Keratinocyte (primary cell): ENCODE measurements at regions not wholly inside any gene's neighbourhood (a gene's known extent, or its start where the extent isn't known, plus 50 kb on each side); places are given as distances from the start of the nearest gene placed in this dataset.

Experiments
- DNase-seq: peaks from one replicate; pipeline ENCODE4 v3.0.0-alpha.2; 2011; ENCODE audit warnings: low read depth, missing footprints, low spot score
- FAIRE-seq: peaks from 2 replicates; lab custom pipeline; 2011; peaks lifted over from hg19 to GRCh38; lab: Jason Lieb, UNC
- H2AFZ ChIP-seq: 2 replicates; pipeline ENCODE4 v1.6.0; 2012; ENCODE audit warnings: low read length, control low read depth, inconsistent platforms; ENCODE audit not compliant: control insufficient read depth
- H3K27ac ChIP-seq: 2 replicates; pipeline ENCODE4 v1.5.1; 2011; ENCODE audit warnings: low read length; ENCODE audit not compliant: control insufficient read depth, insufficient read depth
- H3K27me3 ChIP-seq: 3 replicates; pipeline ENCODE4 v1.6.0; 2011; ENCODE audit warnings: low read length; ENCODE audit not compliant: control insufficient read depth, insufficient read depth; ENCODE audit errors: extremely low read depth
- H3K36me3 ChIP-seq, 2 experiments: 2 replicates in 1 of 2; 3 replicates in 1 of 2; pipeline ENCODE4 v1.5.1; 2011; ENCODE audit warnings: low read length in 2 of 2, mild to moderate bottlenecking in 1 of 2; ENCODE audit not compliant: control insufficient read depth in 2 of 2, insufficient read depth in 2 of 2; ENCODE audit errors: extremely low read depth in 1 of 2
- H3K4me1 ChIP-seq: 3 replicates; pipeline ENCODE4 v1.5.1; 2011; ENCODE audit warnings: low read length; ENCODE audit not compliant: control insufficient read depth, insufficient read depth; ENCODE audit errors: extremely low read depth
- H3K4me2 ChIP-seq: 3 replicates; pipeline ENCODE4 v1.6.0; 2011; ENCODE audit warnings: low read depth, low read length; ENCODE audit not compliant: control insufficient read depth, insufficient read depth; ENCODE audit errors: extremely low read depth
- H3K4me3 ChIP-seq, 3 experiments: fragments of 200-600 bp in 1 of 3; sonication (generic) in 1 of 3; 2 replicates in 2 of 3; 3 replicates in 1 of 3; pipeline ENCODE4 v1.5.1; 2011 to 2016; ENCODE audit warnings: low read length in 3 of 3, mild to moderate bottlenecking in 3 of 3, control low read depth in 2 of 3, inconsistent platforms in 1 of 3, low read depth in 1 of 3, mixed read lengths in 1 of 3, mixed run types in 1 of 3, moderate library complexity in 1 of 3; ENCODE audit not compliant: control insufficient read depth in 2 of 3, insufficient read depth in 2 of 3; ENCODE audit errors: extremely low read depth in 1 of 3
- H3K79me2 ChIP-seq: 2 replicates; pipeline ENCODE4 v1.6.0; 2012; ENCODE audit warnings: low read length; ENCODE audit not compliant: control insufficient read depth, insufficient read depth
- H3K9ac ChIP-seq: 3 replicates; pipeline ENCODE4 v1.6.0; 2011; ENCODE audit warnings: low read length; ENCODE audit not compliant: control insufficient read depth, insufficient read depth; ENCODE audit errors: extremely low read depth
- H3K9me1 ChIP-seq: 3 replicates; pipeline ENCODE4 v1.6.0; 2011; ENCODE audit warnings: low read length; ENCODE audit not compliant: control insufficient read depth, insufficient read depth; ENCODE audit errors: extremely low read depth
- H3K9me3 ChIP-seq: 2 replicates; pipeline ENCODE4 v1.5.1; 2012; ENCODE audit warnings: low read depth, low read length; ENCODE audit not compliant: control insufficient read depth
- H4K20me1 ChIP-seq: 3 replicates; pipeline ENCODE4 v1.6.0; 2011; ENCODE audit warnings: low read length; ENCODE audit not compliant: control insufficient read depth, insufficient read depth; ENCODE audit errors: extremely low read depth
- CTCF ChIP-seq, 3 experiments: IDR thresholded peaks in 1 of 3; conservative IDR thresholded peaks in 1 of 3; optimal IDR thresholded peaks in 1 of 3; 2 replicates in 2 of 3; 3 replicates in 1 of 3; pipeline versions ENCODE3 to v1.5.1; 2011; ENCODE audit warnings: low read length in 3 of 3, mild to moderate bottlenecking in 3 of 3, moderate library complexity in 2 of 3, control low read depth in 1 of 3, inconsistent platforms in 1 of 3; ENCODE audit not compliant: insufficient read depth in 2 of 3; ENCODE audit errors: extremely low read depth in 1 of 3
- EZH2 ChIP-seq: IDR thresholded peaks from one replicate; pipeline ENCODE4 v1.6.1; 2012; ENCODE audit warnings: inconsistent platforms, mild to moderate bottlenecking, low read length, moderate library complexity
- dilution Hi-C: fragments of 300-500 bp; cut with MboI; formaldehyde crosslinking; loops from one replicate; pipeline ENCODE4 v1.7.0; 2020; ENCODE audit warnings: low sequenced_read_pairs; ENCODE audit not compliant: extremely low pct_ligation_motif_present

- FAIRE-seq = no peak
- H3K4me3 ChIP-seq = no peak overlapping the region
- H3K9ac ChIP-seq = no peak overlapping the region
- no peaks in the 10 kb centered on the region for H3K9me3 ChIP-seq
- H3K4me1 ChIP-seq = no peaks in the 10 kb centered on the region
- H3K36me3 ChIP-seq = no peaks in the 10 kb centered on the region
- H4K20me1 ChIP-seq = no peaks in the 10 kb centered on the region
- dilution Hi-C loops = no loop called here
- no peaks in the 10 kb centered on the region for H3K9me1 ChIP-seq
- TF ChIP-seq CTCF (optimal IDR thresholded peaks at IDR 0.05 in 1 of 3, IDR thresholded peaks at IDR 0.05 in 1 of 3, conservative IDR thresholded peaks at IDR 0.05 in 1 of 3; ENCODE audit: extremely low read depth in 1 of 3, insufficient read depth in 2 of 3, low read length in 3 of 3) = no peak
- TF ChIP-seq EZH2 = no peak
- H3K79me2 ChIP-seq = no peaks in the 10 kb centered on the region
- no peak for DNase-seq
- H3K27ac ChIP-seq = no peak overlapping the region
- H3K4me2 ChIP-seq = no peak overlapping the region
- H3K27me3 ChIP-seq = no peaks in the 10 kb centered on the region
- no peak overlapping the region for H2AFZ ChIP-seq
Observed at GRCh38 chr13:91181892-91182291, 165.6 kb upstream of the MIR17HG start.

- Histone ChIP-seq H3K36me3 (no peaks in the 10 kb centered on the region), H3K9ac (no peak overlapping the region), H2AFZ (no peak overlapping the region), H3K4me3 (no peak overlapping the region), H3K4me1 (no peaks in the 10 kb centered on the region), H3K4me2 (no peak overlapping the region), H3K27me3 (no peaks in the 10 kb centered on the region), H4K20me1 (no peaks in the 10 kb centered on the region), H3K27ac (no peak overlapping the region), H3K79me2 (no peaks in the 10 kb centered on the region), H3K9me3 (no peaks in the 10 kb centered on the region), H3K9me1 (no peaks in the 10 kb centered on the region)
- no peak for DNase-seq
- dilution Hi-C loops = no loop called here
- no peak for FAIRE-seq
- no peak for TF ChIP-seq CTCF (optimal IDR thresholded peaks at IDR 0.05 in 1 of 3, IDR thresholded peaks at IDR 0.05 in 1 of 3, conservative IDR thresholded peaks at IDR 0.05 in 1 of 3; ENCODE audit: extremely low read depth in 1 of 3, insufficient read depth in 2 of 3, low read length in 3 of 3)
- no peak for TF ChIP-seq EZH2
Observed at GRCh38 chr13:91184244-91184926, 163.1 kb upstream of the MIR17HG start.
